CD1c-positive myeloid dendritic cell (primary cell): ENCODE measurements at regions not wholly inside any gene's neighbourhood (a gene's known extent, or its start where the extent isn't known, plus 50 kb on each side); places are given as distances from the start of the nearest gene placed in this dataset.
"Not testable (repeated sequence)": the region's sequence is repeated elsewhere in the genome, so short reads cannot be mapped to it uniquely, and the experiment has no call there.

ENCODE experiments used
- DNase-seq: peaks from one replicate; pipeline ENCODE4 v3.0.0-alpha.2; 2016; ENCODE audit errors: extremely low spot score

- not testable (repeated sequence) for DNase-seq
These were observed 75.1 kb upstream of the CIDEA start for GRCh38 chr18:12179029-12179428.

GRCh38 chr18:12179697-12180577, 74.2 kb upstream of the CIDEA start:
- not testable (repeated sequence) for DNase-seq

- not testable (repeated sequence) for DNase-seq
These were observed 55.4 kb upstream of the CIDEA start for GRCh38 chr18:12198797-12199196.

- peak; percentile 39 for DNase-seq
These were observed 54.0 kb upstream of the CIDEA start for GRCh38 chr18:12200186-12200585.
